ENCODE measurements at regions not wholly inside any gene's neighbourhood (a gene's known extent, or its start where the extent isn't known, plus 50 kb on each side); places are given as distances from the start of the nearest gene placed in this dataset.

DNA sequence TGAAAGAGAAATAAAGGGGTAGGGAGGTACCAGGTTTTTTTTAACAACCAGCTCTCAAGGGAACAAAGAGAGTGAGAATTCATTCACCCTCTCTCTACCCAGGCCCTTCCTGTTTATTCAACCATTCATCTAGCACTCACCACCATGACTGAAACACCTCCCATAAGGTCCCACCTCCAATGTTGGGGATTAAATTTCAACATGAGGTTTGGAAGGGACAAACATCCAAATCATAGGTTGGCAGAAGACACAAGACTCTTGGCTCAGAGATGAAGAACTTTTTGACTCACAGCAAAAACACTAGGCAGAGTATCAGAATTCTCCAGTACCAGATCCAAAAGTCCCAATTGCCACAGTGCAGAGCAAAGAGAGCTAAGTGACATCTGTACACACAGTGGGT is 186.3 kb downstream of the EDN1 start:
- Histone ChIP-seq H3K4me1 (peaks cover 17% of the 10 kb centered on the region), H3K9me3 (replicated peaks) (no peaks in the 10 kb centered on the region), H3K27ac (replicated peaks) (no peak overlapping the region), H3K27me3 (ENCODE audit: low read depth) (no peaks in the 10 kb centered on the region), H3K4me3 (no peak overlapping the region), H3K36me3 (no peaks in the 10 kb centered on the region)
- no peak for DNase-seq
- intact Hi-C loops (cut with micrococcal nuclease) = no loop called here
- TF ChIP-seq, protein P1, sequence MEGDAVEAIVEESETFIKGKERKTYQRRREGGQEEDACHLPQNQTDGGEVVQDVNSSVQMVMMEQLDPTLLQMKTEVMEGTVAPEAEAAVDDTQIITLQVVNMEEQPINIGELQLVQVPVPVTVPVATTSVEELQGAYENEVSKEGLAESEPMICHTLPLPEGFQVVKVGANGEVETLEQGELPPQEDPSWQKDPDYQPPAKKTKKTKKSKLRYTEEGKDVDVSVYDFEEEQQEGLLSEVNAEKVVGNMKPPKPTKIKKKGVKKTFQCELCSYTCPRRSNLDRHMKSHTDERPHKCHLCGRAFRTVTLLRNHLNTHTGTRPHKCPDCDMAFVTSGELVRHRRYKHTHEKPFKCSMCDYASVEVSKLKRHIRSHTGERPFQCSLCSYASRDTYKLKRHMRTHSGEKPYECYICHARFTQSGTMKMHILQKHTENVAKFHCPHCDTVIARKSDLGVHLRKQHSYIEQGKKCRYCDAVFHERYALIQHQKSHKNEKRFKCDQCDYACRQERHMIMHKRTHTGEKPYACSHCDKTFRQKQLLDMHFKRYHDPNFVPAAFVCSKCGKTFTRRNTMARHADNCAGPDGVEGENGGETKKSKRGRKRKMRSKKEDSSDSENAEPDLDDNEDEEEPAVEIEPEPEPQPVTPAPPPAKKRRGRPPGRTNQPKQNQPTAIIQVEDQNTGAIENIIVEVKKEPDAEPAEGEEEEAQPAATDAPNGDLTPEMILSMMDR (IDR thresholded peaks at IDR 0.05; ENCODE audit: borderline replicate concordance) = no peak

DNA sequence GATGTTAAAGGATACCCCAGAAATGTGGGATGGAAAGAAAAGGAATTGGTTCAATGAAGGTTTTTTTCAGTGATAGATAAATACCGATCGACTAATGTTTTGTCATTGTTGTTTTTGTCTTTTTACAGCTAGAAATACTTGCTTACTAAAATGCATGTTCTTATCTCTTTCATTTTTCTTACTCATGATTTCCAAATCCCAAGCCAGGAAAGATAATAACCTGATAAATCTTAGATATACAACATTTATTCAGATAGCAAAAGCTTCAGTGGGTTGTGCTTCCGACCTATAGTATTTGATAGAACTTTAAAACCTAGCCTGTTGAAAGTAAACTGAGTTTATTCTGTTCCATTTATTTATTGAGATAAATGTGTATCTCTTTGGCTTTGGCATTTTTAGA is 187.5 kb downstream of the EDN1 start:
- no peak for DNase-seq
- intact Hi-C loops (cut with micrococcal nuclease) = no loop called here
- no peaks in the 10 kb centered on the region for H3K27me3 ChIP-seq (ENCODE audit: low read depth)
- no peaks in the 10 kb centered on the region for H3K36me3 ChIP-seq
- H3K27ac ChIP-seq (replicated peaks) = no peak overlapping the region
- H3K4me3 ChIP-seq = no peak overlapping the region
- peaks cover 17% of the 10 kb centered on the region for H3K4me1 ChIP-seq
- TF ChIP-seq, protein P1 (IDR thresholded peaks at IDR 0.05; ENCODE audit: borderline replicate concordance) = no peak
- no peaks in the 10 kb centered on the region for H3K9me3 ChIP-seq (replicated peaks)

- peaks cover 12% of the 10 kb centered on the region for H3K4me1 ChIP-seq
- H3K4me3 ChIP-seq = no peak overlapping the region
- intact Hi-C loops (cut with micrococcal nuclease) = no loop called here
- H3K9me3 ChIP-seq (replicated peaks) = no peaks in the 10 kb centered on the region
- no peak overlapping the region for H3K27ac ChIP-seq (replicated peaks)
- no peaks in the 10 kb centered on the region for H3K36me3 ChIP-seq
- no peaks in the 10 kb centered on the region for H3K27me3 ChIP-seq (ENCODE audit: low read depth)
- TF ChIP-seq, protein P1 (IDR thresholded peaks at IDR 0.05; ENCODE audit: borderline replicate concordance) = no peak
- no peak for DNase-seq
These were observed 188.8 kb downstream of the EDN1 start for GRCh38 chr6:12478921-12479320.

DNA sequence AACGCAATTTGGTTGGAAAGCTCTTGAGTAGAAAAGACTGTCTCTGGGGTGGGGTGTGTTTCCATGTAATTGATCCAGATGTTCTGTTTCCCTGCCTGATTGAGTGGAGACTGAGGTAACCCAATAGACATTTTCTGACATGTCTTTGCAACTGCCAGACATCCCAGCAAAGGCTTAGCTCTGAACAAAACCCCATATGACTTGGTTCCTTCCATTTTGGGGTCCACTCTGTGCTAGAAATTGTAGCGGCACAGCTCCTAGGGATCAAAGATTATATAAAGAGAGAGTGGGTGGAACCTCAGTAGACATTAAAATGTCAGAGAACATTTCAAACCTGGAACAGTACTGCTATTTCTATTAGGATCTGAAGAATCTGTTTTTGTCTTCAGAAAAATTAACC is 189.3 kb downstream of the EDN1 start:
- no peaks in the 10 kb centered on the region for H3K9me3 ChIP-seq (replicated peaks)
- H3K4me1 ChIP-seq = peaks cover 7% of the 10 kb centered on the region
- no peak for DNase-seq
- H3K27me3 ChIP-seq (ENCODE audit: low read depth) = no peaks in the 10 kb centered on the region
- no peaks in the 10 kb centered on the region for H3K36me3 ChIP-seq
- TF ChIP-seq, protein P1 (IDR thresholded peaks at IDR 0.05; ENCODE audit: borderline replicate concordance) = no peak
- no peak overlapping the region for H3K27ac ChIP-seq (replicated peaks)
- no peak overlapping the region for H3K4me3 ChIP-seq
- intact Hi-C loops (cut with micrococcal nuclease) = no loop called here

- no peak overlapping the region for H3K27ac ChIP-seq (replicated peaks)
- TF ChIP-seq, protein P1 (IDR thresholded peaks at IDR 0.05; ENCODE audit: borderline replicate concordance) = no peak
- DNase-seq = no peak
- H3K27me3 ChIP-seq (ENCODE audit: low read depth) = no peaks in the 10 kb centered on the region
- no peaks in the 10 kb centered on the region for H3K36me3 ChIP-seq
- peaks cover 4% of the 10 kb centered on the region for H3K4me1 ChIP-seq
- intact Hi-C loops (cut with micrococcal nuclease) = no loop called here
- H3K4me3 ChIP-seq = no peak overlapping the region
- H3K9me3 ChIP-seq (replicated peaks) = no peaks in the 10 kb centered on the region
These were observed 189.7 kb downstream of the EDN1 start for GRCh38 chr6:12479881-12480280.

- TF ChIP-seq, protein P1 (IDR thresholded peaks at IDR 0.05; ENCODE audit: borderline replicate concordance) = no peak
- Histone ChIP-seq H3K27ac (replicated peaks) (no peak overlapping the region), H3K9me3 (replicated peaks) (no peaks in the 10 kb centered on the region), H3K36me3 (no peaks in the 10 kb centered on the region), H3K27me3 (ENCODE audit: low read depth) (no peaks in the 10 kb centered on the region), H3K4me1 (no peaks in the 10 kb centered on the region), H3K4me3 (no peak overlapping the region)
- DNase-seq = no peak
- intact Hi-C loops (cut with micrococcal nuclease) = no loop called here
These were observed 190.2 kb downstream of the EDN1 start for GRCh38 chr6:12480379-12480778.

Measured in left ventricle myocardium inferior (tissue), 1 donor.